SK-N-SH (cell line): ENCODE measurements at regions not wholly inside any gene's neighbourhood (a gene's known extent, or its start where the extent isn't known, plus 50 kb on each side); places are given as distances from the start of the nearest gene placed in this dataset.

Experiments used
- CTCF ChIA-PET: fragments of 300-600, 350-600 bp; formaldehyde crosslinking; extraction: SDS; loops from one replicate; lab custom pipeline; 2021; lab: Yijun Ruan, JAX
- POLR2A ChIA-PET: fragments of 350-600 bp; sonication (Branson Sonifier 250); formaldehyde crosslinking; extraction: SDS; loops from one replicate; lab custom pipeline; 2020; ENCODE audit warnings: antibody characterized with exemption, inconsistent platforms; lab: Yijun Ruan, JAX
- DNase-seq: peaks from one replicate; pipeline ENCODE4 v3.0.0; 2012
- H2AFZ ChIP-seq: fragments of 200-600 bp; sonication (generic); 2 replicates; pipeline ENCODE4 v1.8.1; 2016; ENCODE audit warnings: antibody characterized with exemption, mild to moderate bottlenecking, low read depth
- H3F3A ChIP-seq: fragments of 200-600 bp; sonication (generic); replicated peaks from 2 replicates; pipeline ENCODE3; 2016; ENCODE audit warnings: antibody characterized with exemption, mild to moderate bottlenecking; ENCODE audit not compliant: insufficient read depth
- H3K27ac ChIP-seq, 2 experiments: fragments of 200-500 bp in 1 of 2; fragments of 200-600 bp in 1 of 2; sonication (Bioruptor generic) in 1 of 2; sonication (generic), shearing (Covaris generic) in 1 of 2; 2 replicates each; pipeline versions ENCODE4 v1.5.1 to v1.6.1; 2014 to 2016; ENCODE audit warnings: low read depth in 2 of 2, inconsistent platforms in 1 of 2, low read length in 1 of 2, mild to moderate bottlenecking in 1 of 2, mixed read lengths in 1 of 2
- H3K27me3 ChIP-seq: fragments of 200-600 bp; sonication (generic), shearing (Covaris generic); 2 replicates; pipeline ENCODE4 v1.6.1; 2016; ENCODE audit warnings: mixed run types; ENCODE audit not compliant: insufficient read depth
- H3K36me3 ChIP-seq, 2 experiments: fragments of 200-500 bp in 1 of 2; fragments of 200-600 bp in 1 of 2; sonication (Bioruptor generic) in 1 of 2; sonication (generic) in 1 of 2; replicated peaks in 1 of 2; 2 replicates each; pipeline versions ENCODE3 to v1.5.1; 2014 to 2016; ENCODE audit warnings: low read length in 1 of 2, mild to moderate bottlenecking in 1 of 2; ENCODE audit not compliant: insufficient read depth in 2 of 2, control insufficient read depth in 1 of 2
- H3K4me1 ChIP-seq, 2 experiments: fragments of 200-500 bp in 1 of 2; fragments of 200-600 bp in 1 of 2; sonication (Bioruptor generic) in 1 of 2; sonication (generic), shearing (Covaris generic) in 1 of 2; 2 replicates each; pipeline versions ENCODE4 v1.5.1 to v1.6.1; 2014 to 2016; ENCODE audit warnings: low read depth in 1 of 2, low read length in 1 of 2, mixed run types in 1 of 2; ENCODE audit not compliant: insufficient read depth in 2 of 2, control insufficient read depth in 1 of 2
- H3K4me2 ChIP-seq: fragments of 200-600 bp; sonication (generic), shearing (Covaris generic); 2 replicates; pipeline ENCODE4 v1.6.1; 2017; ENCODE audit warnings: mixed run types
- H3K4me3 ChIP-seq, 2 experiments: fragments of 200-500 bp in 1 of 2; fragments of 200-600 bp in 1 of 2; sonication (Bioruptor generic) in 1 of 2; sonication (generic), shearing (Covaris generic) in 1 of 2; 2 replicates each; pipeline versions ENCODE4 v1.5.1 to v1.8.1; 2014 to 2016; ENCODE audit warnings: low read depth in 2 of 2, inconsistent platforms in 1 of 2, low read length in 1 of 2, mild to moderate bottlenecking in 1 of 2, mixed read lengths in 1 of 2, moderate library complexity in 1 of 2
- H3K79me2 ChIP-seq: fragments of 200-600 bp; sonication (generic); 2 replicates; pipeline ENCODE4 v1.8.1; 2017; ENCODE audit warnings: mild to moderate bottlenecking; ENCODE audit not compliant: insufficient read depth
- H3K9ac ChIP-seq: fragments of 200-600 bp; sonication (generic); 2 replicates; pipeline ENCODE4 v1.6.1; 2017; ENCODE audit warnings: mixed run types
- H3K9me2 ChIP-seq: fragments of 200-600 bp; sonication (generic); 2 replicates; pipeline ENCODE4 v1.6.1; 2017; ENCODE audit warnings: mixed run types
- H3K9me3 ChIP-seq: fragments of 200-600 bp; sonication (generic); 2 replicates; pipeline ENCODE4 v1.6.1; 2017; ENCODE audit warnings: mixed run types, mild to moderate bottlenecking, moderate library complexity
- H4K20me1 ChIP-seq: fragments of 200-600 bp; sonication (generic); 2 replicates; pipeline ENCODE4 v1.6.1; 2017; ENCODE audit warnings: mild to moderate bottlenecking, mixed run types; ENCODE audit not compliant: insufficient read depth
- FOXJ3 ChIP-seq: sonication (generic); formaldehyde crosslinking; IDR thresholded peaks from 2 replicates; pipeline ENCODE4 v1.5.1; 2020; ENCODE audit warnings: mild to moderate bottlenecking, missing genetic modification reagents
- FOXM1 ChIP-seq: IDR thresholded peaks from 2 replicates; pipeline ENCODE4 v1.4.0; 2012; ENCODE audit warnings: low read depth, mild to moderate bottlenecking
- GABPA ChIP-seq: IDR thresholded peaks from 2 replicates; pipeline ENCODE4 v1.4.0; 2012; ENCODE audit warnings: low read depth, mild to moderate bottlenecking
- GATA2 ChIP-seq: sonication (generic); formaldehyde crosslinking; IDR thresholded peaks from 2 replicates; pipeline ENCODE4 v1.5.0; 2020; ENCODE audit warnings: mild to moderate bottlenecking, missing genetic modification reagents
- MXI1 ChIP-seq: IDR thresholded peaks from 2 replicates; pipeline ENCODE4 v1.6.1; 2012; ENCODE audit warnings: mild to moderate bottlenecking, low read depth, low read length, improper control_type of control experiment
- NFIC ChIP-seq: IDR thresholded peaks from 2 replicates; pipeline ENCODE4 v1.4.0; 2012; ENCODE audit warnings: borderline replicate concordance
- NRF1 ChIP-seq: IDR thresholded peaks from 2 replicates; pipeline ENCODE4 v1.6.1; 2012; ENCODE audit warnings: low read depth, mild to moderate bottlenecking, low read length
- RAD21 ChIP-seq: IDR thresholded peaks from 2 replicates; pipeline ENCODE4 v1.6.1; 2012; ENCODE audit warnings: mild to moderate bottlenecking, low read length
- RCOR1 ChIP-seq: fragments of 150-350 bp; IDR thresholded peaks from 2 replicates; pipeline ENCODE4 v1.6.1; 2017; ENCODE audit warnings: antibody characterized with exemption, low read length
- RXRA ChIP-seq: IDR thresholded peaks from 2 replicates; pipeline ENCODE4 v1.4.0; 2012; ENCODE audit warnings: low read depth, mild to moderate bottlenecking, borderline replicate concordance
- SIN3A ChIP-seq: IDR thresholded peaks from 2 replicates; pipeline ENCODE4 v1.6.1; 2012; ENCODE audit warnings: low read depth, mild to moderate bottlenecking, low read length, moderate library complexity, borderline replicate concordance
- TAF1 ChIP-seq: IDR thresholded peaks from 2 replicates; pipeline ENCODE4 v1.6.1; 2012; ENCODE audit warnings: low read depth, mild to moderate bottlenecking, low read length, moderate library complexity, borderline replicate concordance
- TCF12 ChIP-seq: IDR thresholded peaks from 2 replicates; pipeline ENCODE4 v1.4.0; 2012
- WGBS: methylation state at CpG from one replicate; pipeline ENCODE4 v1.1.6; 2017; ENCODE audit warnings: low lambda C conversion rate; 5-methylcytosine and 5-hydroxymethylcytosine counted together
- TF ChIP-seq, protein P1 (sequence below): IDR thresholded peaks from 2 replicates; pipeline ENCODE4; 2012
- TF ChIP-seq, protein P2 (sequence below): fragments of 150-350 bp; IDR thresholded peaks from 2 replicates; pipeline ENCODE4 v1.6.1; 2016; ENCODE audit warnings: mild to moderate bottlenecking, low read depth, low read length

DNA sequence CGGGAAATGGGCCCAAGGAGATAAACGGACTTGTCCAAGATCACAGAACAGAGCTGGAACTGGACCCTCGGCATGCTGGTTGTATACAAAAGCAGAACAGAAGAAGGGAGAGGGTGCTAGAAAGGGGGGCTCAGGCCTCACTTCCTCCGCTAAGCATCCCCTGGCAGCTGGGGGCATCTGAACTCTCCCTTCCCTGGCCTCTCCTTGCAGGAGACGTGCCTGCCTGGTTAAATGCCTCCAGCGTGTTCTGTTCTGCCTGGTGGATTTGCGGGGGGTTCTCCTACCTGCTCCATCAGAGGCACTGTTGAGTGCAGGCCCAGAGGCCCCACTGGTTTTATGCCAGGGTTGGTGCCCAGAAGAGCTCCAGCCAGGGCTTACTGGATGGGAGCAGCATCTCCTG is 124.7 kb downstream of the ZFP36L2 start:
- Histone ChIP-seq H3K4me2 (no peak overlapping the region), H2AFZ (no peak overlapping the region), H3K4me3 (no peak overlapping the region), H3K36me3 (no peaks in the 10 kb centered on the region), H3K9me3 (no peaks in the 10 kb centered on the region), H3K27ac (no peak overlapping the region), H3K4me1 (peaks cover 0 to 24% of the 10 kb centered on the region in 2 experiments; a peak in 1 of 4 replicates), H3K9ac (no peak overlapping the region), H3F3A (no peaks in the 10 kb centered on the region), H4K20me1 (no peaks in the 10 kb centered on the region), H3K27me3 (no peaks in the 10 kb centered on the region), H3K9me2 (no peaks in the 10 kb centered on the region), H3K79me2 (no peaks in the 10 kb centered on the region)
- TF ChIP-seq, protein P1, sequence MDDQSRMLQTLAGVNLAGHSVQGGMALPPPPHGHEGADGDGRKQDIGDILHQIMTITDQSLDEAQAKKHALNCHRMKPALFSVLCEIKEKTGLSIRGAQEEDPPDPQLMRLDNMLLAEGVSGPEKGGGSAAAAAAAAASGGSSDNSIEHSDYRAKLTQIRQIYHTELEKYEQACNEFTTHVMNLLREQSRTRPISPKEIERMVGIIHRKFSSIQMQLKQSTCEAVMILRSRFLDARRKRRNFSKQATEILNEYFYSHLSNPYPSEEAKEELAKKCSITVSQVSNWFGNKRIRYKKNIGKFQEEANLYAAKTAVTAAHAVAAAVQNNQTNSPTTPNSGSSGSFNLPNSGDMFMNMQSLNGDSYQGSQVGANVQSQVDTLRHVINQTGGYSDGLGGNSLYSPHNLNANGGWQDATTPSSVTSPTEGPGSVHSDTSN, result no peak
- no peak for TF ChIP-seq RCOR1
- DNase-seq, result no peak
- POLR2A ChIA-PET, result no interaction called here
- 100% methylated on average over 6 of the region's 7 CpGs for WGBS
- CTCF ChIA-PET, result interaction anchor here (0.6 to 1.4 kb wide), 6 partner anchors 17 to 131 kb away, joined by 3 to 4 read pairs (median 3); no protein-coding TSS in a partner anchor

DNA sequence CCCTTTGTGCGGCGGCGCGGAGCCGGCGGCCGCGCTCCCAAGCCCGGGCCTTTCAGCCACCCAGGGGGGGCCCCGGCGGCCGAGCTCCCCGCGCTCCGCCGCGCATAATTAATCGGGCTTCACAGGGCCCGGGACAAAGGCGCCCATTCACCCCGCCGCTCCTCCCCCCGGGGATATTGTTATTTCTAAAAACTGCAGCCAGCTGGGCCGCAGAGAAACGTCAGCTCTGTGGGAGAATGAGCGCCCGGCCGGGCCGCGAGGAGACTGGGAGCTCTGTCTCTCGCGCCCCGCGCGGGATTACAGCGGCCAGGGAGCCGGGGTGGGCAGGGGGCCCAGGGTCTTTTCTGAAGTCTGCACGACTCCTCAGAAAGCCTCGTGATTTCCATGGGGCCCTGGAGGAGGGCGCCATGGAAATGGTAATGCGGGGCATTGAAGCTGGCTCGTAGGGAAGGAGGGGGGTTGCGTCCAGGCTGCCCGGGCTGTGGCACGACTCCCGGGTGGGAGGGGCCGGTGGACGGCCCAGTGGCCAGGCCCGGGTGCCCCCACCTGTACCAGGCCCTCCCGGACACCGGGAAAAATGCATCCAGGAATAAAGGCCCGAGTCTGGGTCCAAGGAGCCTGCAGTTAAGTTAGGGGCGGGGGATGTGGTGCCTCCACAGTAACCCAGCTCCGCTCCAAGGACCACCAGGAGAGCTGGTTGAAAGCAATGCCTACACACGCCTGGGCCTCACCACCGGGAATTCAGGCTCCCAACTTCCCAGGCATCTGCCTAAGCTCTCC is 125.3 kb downstream of the ZFP36L2 start:
- no peak overlapping the region for H3K4me2 ChIP-seq
- no peak overlapping the region for H3K27ac ChIP-seq
- H3F3A ChIP-seq, result no peaks in the 10 kb centered on the region
- TF ChIP-seq RAD21 (no peak), GATA2 (CRISPR knock-in tag) (no peak), NFIC (no peak), NRF1 (no peak), SIN3A (no peak), FOXJ3 (CRISPR knock-in tag) (no peak), MXI1 (no peak), RXRA (no peak), GABPA (no peak), FOXM1 (no peak), TCF12 (no peak), TAF1 (no peak)
- TF ChIP-seq, protein P1, result no peak
- TF ChIP-seq, protein P2, sequence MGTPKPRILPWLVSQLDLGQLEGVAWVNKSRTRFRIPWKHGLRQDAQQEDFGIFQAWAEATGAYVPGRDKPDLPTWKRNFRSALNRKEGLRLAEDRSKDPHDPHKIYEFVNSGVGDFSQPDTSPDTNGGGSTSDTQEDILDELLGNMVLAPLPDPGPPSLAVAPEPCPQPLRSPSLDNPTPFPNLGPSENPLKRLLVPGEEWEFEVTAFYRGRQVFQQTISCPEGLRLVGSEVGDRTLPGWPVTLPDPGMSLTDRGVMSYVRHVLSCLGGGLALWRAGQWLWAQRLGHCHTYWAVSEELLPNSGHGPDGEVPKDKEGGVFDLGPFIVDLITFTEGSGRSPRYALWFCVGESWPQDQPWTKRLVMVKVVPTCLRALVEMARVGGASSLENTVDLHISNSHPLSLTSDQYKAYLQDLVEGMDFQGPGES, result no peak
- H3K9me3 ChIP-seq, result no peaks in the 10 kb centered on the region
- no peak overlapping the region for H3K4me3 ChIP-seq
- CTCF ChIA-PET, result interaction anchor here (0.6 to 1.4 kb wide), 5 partner anchors 17 to 132 kb away, joined by 3 read pairs; no protein-coding TSS in a partner anchor
- peaks cover 0 to 19% of the 10 kb centered on the region in 2 experiments; a peak in 1 of 4 replicates for H3K4me1 ChIP-seq
- no peaks in the 10 kb centered on the region for H3K27me3 ChIP-seq
- H3K9me2 ChIP-seq, result no peaks in the 10 kb centered on the region
- H3K36me3 ChIP-seq, result no peaks in the 10 kb centered on the region
- WGBS, result 94% methylated on average over 47 of the region's 56 CpGs
- no peak overlapping the region for H3K9ac ChIP-seq
- POLR2A ChIA-PET, result no interaction called here
- H4K20me1 ChIP-seq, result no peaks in the 10 kb centered on the region
- DNase-seq, result no peak
- H3K79me2 ChIP-seq, result no peaks in the 10 kb centered on the region
- H2AFZ ChIP-seq, result no peak overlapping the region
